Adrenal gland (tissue), 9 donors: ENCODE measurements at regions not wholly inside any gene's neighbourhood (a gene's known extent, or its start where the extent isn't known, plus 50 kb on each side); places are given as distances from the start of the nearest gene placed in this dataset.

Source experiments
- DNase-seq, 7 donors: peaks; one replicate each; pipeline ENCODE4 v3.0.0-alpha.2; 2019 to 2020
- H3K27ac ChIP-seq, 5 donors: fragments of 200-600 bp; sonication (generic) in 4 of 5; 1 replicate in 3 of 5; 2 replicates in 2 of 5; pipeline versions ENCODE4 v1.5.1 to v1.8.0; 2016 to 2020; ENCODE audit warnings: mild to moderate bottlenecking in 1 of 5
- H3K27me3 ChIP-seq: fragments of 200-600 bp; 2 replicates; pipeline ENCODE4 v1.8.0; 2021
- H3K36me3 ChIP-seq, 2 donors: fragments of 200-600 bp; replicated peaks in 1 of 2; 1 replicate in 1 of 2; 2 replicates in 1 of 2; pipeline versions ENCODE4 v1.5.1 to v1.8.0; 2018 to 2022
- H3K4me1 ChIP-seq, 2 donors: fragments of 200-600 bp; replicated peaks in 1 of 2; 1 replicate in 1 of 2; 2 replicates in 1 of 2; pipeline versions ENCODE4 v1.5.1 to v1.8.0; 2018 to 2021
- H3K4me3 ChIP-seq, 4 donors: fragments of 200-600 bp; sonication (generic) in 3 of 4; one replicate each; pipeline ENCODE4 v1.5.1; 2016 to 2018
- H3K9me3 ChIP-seq, 3 donors: fragments of 200-600 bp; sonication (generic) in 1 of 3; replicated peaks in 1 of 3; 1 replicate in 2 of 3; 2 replicates in 1 of 3; pipeline versions ENCODE4 v1.5.1 to v1.8.0; 2016 to 2021
- CTCF ChIP-seq, 6 experiments: fragments of 450-650 bp in 4 of 6; fragments of 200-600 bp in 2 of 6; sonication (generic) in 1 of 6; IDR thresholded peaks; 1 replicate in 5 of 6; 2 replicates in 1 of 6; pipeline versions ENCODE4 v1.5.1 to v1.8.0; 2016 to 2021; ENCODE audit warnings: antibody characterized with exemption in 6 of 6, mild to moderate bottlenecking in 2 of 6, moderate library complexity in 1 of 6
- POLR2A ChIP-seq, 2 donors: fragments of 450-650 bp; IDR thresholded peaks; one replicate each; pipeline ENCODE4 v1.6.1; 2017; ENCODE audit warnings: antibody characterized with exemption in 2 of 2, mild to moderate bottlenecking in 2 of 2, moderate library complexity in 1 of 2
- WGBS, 4 donors: extraction: QIAGEN DNeasy Blood & Tissue Kit in 2 of 4; methylation state at CpG; one replicate each; pipeline versions ENCODE4 v1.1.5 to v1.1.7; 2013 to 2017; 5-methylcytosine and 5-hydroxymethylcytosine counted together
- intact Hi-C, 2 donors: fragments of 100-400 bp; cut with DNase I; formaldehyde crosslinking; loops; one replicate each; pipeline versions ENCODE4 v1.14.1 to v1.15.0; 2022 to 2023
- donor health status: healthy with polysubstance abuse.
- donor health status: Bipolar disorder and iron deficiency.
- donor health status: DM: yes; HTN: yes; CAD: no.
- donor health status: DM: no; HTN: no; CAD: no.
- donor health status: DM: no; HTN: no; CAD: no.

GRCh38 chr4:181976764-181977163 is 266.4 kb upstream of the TENM3 start:
- intact Hi-C loops: no loop called here
- TF ChIP-seq CTCF (IDR thresholded peaks at IDR 0.05) (no peak), POLR2A (IDR thresholded peaks at IDR 0.05) (no peak)

GRCh38 chr4:181982437-181982836 is 260.8 kb upstream of the TENM3 start:
- Histone ChIP-seq H3K4me3 (no peak overlapping the region), H3K27me3 (no peaks in the 10 kb centered on the region), H3K27ac (no peak overlapping the region), H3K4me1 (no peaks in the 10 kb centered on the region), H3K36me3 (no peaks in the 10 kb centered on the region), H3K9me3 (no peaks in the 10 kb centered on the region)
- TF ChIP-seq POLR2A (IDR thresholded peaks at IDR 0.05): no peak
- no peak for TF ChIP-seq CTCF (IDR thresholded peaks at IDR 0.05)
- WGBS, 4 donors: 71 to 77% (median 74%) methylated on average over 2 of the region's 2 CpGs
- intact Hi-C loops: no loop called here
- no peak for DNase-seq

More at GRCh38 chr4:181976764-181977163, 266.4 kb upstream of the TENM3 start:
- DNase-seq: no peak
- 93 to 95% (median 94%) methylated on average over 8 of the region's 8 CpGs for WGBS, 4 donors
- Histone ChIP-seq H3K27ac (no peak overlapping the region), H3K4me1 (no peaks in the 10 kb centered on the region), H3K9me3 (no peaks in the 10 kb centered on the region), H3K27me3 (no peaks in the 10 kb centered on the region), H3K4me3 (no peak overlapping the region), H3K36me3 (no peaks in the 10 kb centered on the region)

- Histone ChIP-seq H3K4me3 (no peak overlapping the region), H3K36me3 (no peaks in the 10 kb centered on the region), H3K9me3 (no peaks in the 10 kb centered on the region), H3K27me3 (no peaks in the 10 kb centered on the region), H3K27ac (no peak overlapping the region), H3K4me1 (no peaks in the 10 kb centered on the region)
- TF ChIP-seq CTCF (IDR thresholded peaks at IDR 0.05) (no peak), POLR2A (IDR thresholded peaks at IDR 0.05) (no peak)
- WGBS, 4 donors: 86 to 90% (median 87%) methylated on average over 6 of the region's 6 CpGs
- DNase-seq: no peak
- intact Hi-C loops: no loop called here
Measured at GRCh38 chr4:181982856-181983255, 260.3 kb upstream of the TENM3 start.

- H3K27ac ChIP-seq: no peak overlapping the region
- no peaks in the 10 kb centered on the region for H3K36me3 ChIP-seq
- intact Hi-C loops: no loop called here
- WGBS, 4 donors: 89 to 93% (median 91%) methylated on average over 4 of the region's 4 CpGs
- H3K27me3 ChIP-seq: no peaks in the 10 kb centered on the region
- no peaks in the 10 kb centered on the region for H3K4me1 ChIP-seq
- DNase-seq: no peak
- H3K9me3 ChIP-seq: no peaks in the 10 kb centered on the region
- TF ChIP-seq CTCF (IDR thresholded peaks at IDR 0.05) (no peak), POLR2A (IDR thresholded peaks at IDR 0.05) (no peak)
- H3K4me3 ChIP-seq: no peak overlapping the region
Measured at GRCh38 chr4:181987392-181987791, 255.8 kb upstream of the TENM3 start.
